Neural cell (in vitro differentiated cells): ENCODE measurements at regions not wholly inside any gene's neighbourhood (a gene's known extent, or its start where the extent isn't known, plus 50 kb on each side); places are given as distances from the start of the nearest gene placed in this dataset.

Source experiments
- H2AFZ ChIP-seq: fragments of 200-600, 300-800 bp; sonication (generic), shearing (Covaris generic); 2 replicates; pipeline ENCODE4 v1.6.0; 2014; ENCODE audit warnings: low read depth, mild to moderate bottlenecking, antibody characterized with exemption, low read length, moderate library complexity
- H3F3A ChIP-seq: fragments of 200-600 bp; shearing (Covaris generic); 2 replicates; pipeline ENCODE4 v1.6.1; 2016; ENCODE audit warnings: mild to moderate bottlenecking, moderate library complexity, mixed read lengths, antibody characterized with exemption, low read length; ENCODE audit not compliant: insufficient read depth, poor library complexity, severe bottlenecking
- H3K27ac ChIP-seq: fragments of 200-600, 300-800 bp; sonication (generic), shearing (Covaris generic); 2 replicates; pipeline ENCODE4 v1.5.1; 2014; ENCODE audit warnings: mild to moderate bottlenecking, low read length, moderate library complexity
- H3K27me3 ChIP-seq: fragments of 300-800, 200-600 bp; sonication (generic), shearing (Covaris generic); 2 replicates; pipeline ENCODE4 v1.6.0; 2014; ENCODE audit warnings: mild to moderate bottlenecking, low read depth, low read length, moderate library complexity; ENCODE audit not compliant: insufficient read depth
- H3K36me3 ChIP-seq: fragments of 300-800, 200-600 bp; sonication (generic), shearing (Covaris generic); 2 replicates; pipeline ENCODE4 v1.5.1; 2014; ENCODE audit warnings: mild to moderate bottlenecking, antibody characterized with exemption, low read length, moderate library complexity; ENCODE audit not compliant: insufficient read depth
- H3K4me2 ChIP-seq: fragments of 300-800, 200-600 bp; sonication (generic), shearing (Covaris generic); 2 replicates; pipeline ENCODE4 v1.6.0; 2014; ENCODE audit warnings: mild to moderate bottlenecking, low read length
- H3K4me3 ChIP-seq: fragments of 300-800, 200-600 bp; sonication (generic), shearing (Covaris generic); 2 replicates; pipeline ENCODE4 v1.5.1; 2014; ENCODE audit warnings: mild to moderate bottlenecking, low read length, moderate library complexity
- H3K79me2 ChIP-seq: fragments of 200-600 bp; shearing (Covaris generic); replicated peaks from 2 replicates; pipeline ENCODE4 v1.6.0; 2014; ENCODE audit warnings: mild to moderate bottlenecking, low read length, moderate library complexity; ENCODE audit not compliant: insufficient read depth
- H3K9ac ChIP-seq: fragments of 300-800, 200-600 bp; sonication (generic), shearing (Covaris generic); 2 replicates; pipeline ENCODE4 v1.6.1; 2016; ENCODE audit warnings: mild to moderate bottlenecking, low read length, mixed read lengths
- H3K9me2 ChIP-seq: fragments of 200-600 bp; shearing (Covaris generic); 2 replicates; pipeline ENCODE4 v1.6.1; 2016; ENCODE audit warnings: mild to moderate bottlenecking, low read length, mixed read lengths; ENCODE audit not compliant: insufficient read depth
- H3K9me3 ChIP-seq: fragments of 200-600, 300-800 bp; sonication (generic), shearing (Covaris generic); 2 replicates; pipeline ENCODE4 v1.6.1; 2016; ENCODE audit warnings: mild to moderate bottlenecking, mixed run types, low read length, moderate library complexity, mixed read lengths
- H4K20me1 ChIP-seq: fragments of 200-600 bp; shearing (Covaris generic); 2 replicates; pipeline ENCODE4 v1.6.1; 2016; ENCODE audit warnings: mild to moderate bottlenecking, mixed run types; ENCODE audit not compliant: insufficient read depth
- EP300 ChIP-seq: fragments of 450-650 bp; conservative IDR thresholded peaks from 2 replicates; pipeline ENCODE4 v1.6.1; 2014; ENCODE audit warnings: antibody characterized with exemption, mild to moderate bottlenecking, moderate library complexity; ENCODE audit not compliant: poor library complexity, severe bottlenecking
- EZH2 ChIP-seq: fragments of 200-600, 300-800 bp; shearing (Covaris generic), sonication (generic); IDR thresholded peaks from 2 replicates; pipeline ENCODE4 v1.6.1; 2014; ENCODE audit warnings: antibody characterized with exemption, low read length, borderline replicate concordance, mild to moderate bottlenecking; ENCODE audit not compliant: insufficient read depth, poor library complexity, severe bottlenecking
- MXI1 ChIP-seq: fragments of 450-650 bp; conservative IDR thresholded peaks from 2 replicates; pipeline ENCODE4 v1.6.1; 2014; ENCODE audit warnings: antibody characterized with exemption, mild to moderate bottlenecking; ENCODE audit not compliant: poor library complexity, severe bottlenecking
- POLR2AphosphoS5 ChIP-seq: IDR thresholded peaks from 2 replicates; pipeline ENCODE4 v1.6.1; 2012
- RAD21 ChIP-seq: fragments of 450-650 bp; conservative IDR thresholded peaks from 2 replicates; pipeline ENCODE4 v1.6.1; 2014; ENCODE audit warnings: antibody characterized with exemption, mild to moderate bottlenecking, moderate library complexity
- SMC3 ChIP-seq: fragments of 450-650 bp; conservative IDR thresholded peaks from 2 replicates; pipeline ENCODE4 v1.6.1; 2014; ENCODE audit warnings: antibody characterized with exemption, mild to moderate bottlenecking, moderate library complexity; ENCODE audit not compliant: poor library complexity
- TAF1 ChIP-seq: IDR thresholded peaks from 2 replicates; pipeline ENCODE4 v1.6.1; 2012; ENCODE audit warnings: low read depth
- TF ChIP-seq, protein P1 (sequence below): fragments of 450-650 bp; IDR thresholded peaks from 2 replicates; pipeline ENCODE4 v1.5.1; 2014; ENCODE audit warnings: antibody characterized with exemption, mild to moderate bottlenecking, moderate library complexity; ENCODE audit not compliant: poor library complexity, severe bottlenecking
- TF ChIP-seq, protein P2 (sequence below): IDR thresholded peaks from 2 replicates; pipeline ENCODE4 v1.6.1; 2012; ENCODE audit warnings: borderline replicate concordance

DNA sequence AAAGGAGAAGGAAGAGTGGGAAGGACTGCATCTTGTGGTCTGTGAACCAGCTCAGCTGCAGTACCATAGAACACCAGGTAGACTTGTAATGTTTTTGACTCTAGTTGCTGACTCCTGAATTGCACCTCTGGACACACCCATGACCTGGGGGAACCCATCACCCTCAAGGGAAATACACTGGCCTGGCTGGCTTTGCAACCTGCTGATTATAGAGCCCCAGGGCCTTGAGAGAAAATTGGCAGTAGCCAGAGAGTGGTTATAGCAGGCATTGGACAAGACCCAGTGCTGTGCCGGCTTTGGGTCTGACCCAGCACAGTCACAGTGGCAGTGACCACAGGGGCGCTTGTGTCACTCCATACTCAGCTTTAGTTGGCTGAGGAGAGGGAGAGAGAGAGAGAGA is 902.3 kb downstream of the GRID1 start:
- TF ChIP-seq, protein P1, sequence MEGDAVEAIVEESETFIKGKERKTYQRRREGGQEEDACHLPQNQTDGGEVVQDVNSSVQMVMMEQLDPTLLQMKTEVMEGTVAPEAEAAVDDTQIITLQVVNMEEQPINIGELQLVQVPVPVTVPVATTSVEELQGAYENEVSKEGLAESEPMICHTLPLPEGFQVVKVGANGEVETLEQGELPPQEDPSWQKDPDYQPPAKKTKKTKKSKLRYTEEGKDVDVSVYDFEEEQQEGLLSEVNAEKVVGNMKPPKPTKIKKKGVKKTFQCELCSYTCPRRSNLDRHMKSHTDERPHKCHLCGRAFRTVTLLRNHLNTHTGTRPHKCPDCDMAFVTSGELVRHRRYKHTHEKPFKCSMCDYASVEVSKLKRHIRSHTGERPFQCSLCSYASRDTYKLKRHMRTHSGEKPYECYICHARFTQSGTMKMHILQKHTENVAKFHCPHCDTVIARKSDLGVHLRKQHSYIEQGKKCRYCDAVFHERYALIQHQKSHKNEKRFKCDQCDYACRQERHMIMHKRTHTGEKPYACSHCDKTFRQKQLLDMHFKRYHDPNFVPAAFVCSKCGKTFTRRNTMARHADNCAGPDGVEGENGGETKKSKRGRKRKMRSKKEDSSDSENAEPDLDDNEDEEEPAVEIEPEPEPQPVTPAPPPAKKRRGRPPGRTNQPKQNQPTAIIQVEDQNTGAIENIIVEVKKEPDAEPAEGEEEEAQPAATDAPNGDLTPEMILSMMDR = no peak
- TF ChIP-seq SMC3 (no peak), RAD21 (no peak), EP300 (no peak), EZH2 (no peak), MXI1 (no peak), TAF1 (no peak), POLR2AphosphoS5 (no peak)
- TF ChIP-seq, protein P2, sequence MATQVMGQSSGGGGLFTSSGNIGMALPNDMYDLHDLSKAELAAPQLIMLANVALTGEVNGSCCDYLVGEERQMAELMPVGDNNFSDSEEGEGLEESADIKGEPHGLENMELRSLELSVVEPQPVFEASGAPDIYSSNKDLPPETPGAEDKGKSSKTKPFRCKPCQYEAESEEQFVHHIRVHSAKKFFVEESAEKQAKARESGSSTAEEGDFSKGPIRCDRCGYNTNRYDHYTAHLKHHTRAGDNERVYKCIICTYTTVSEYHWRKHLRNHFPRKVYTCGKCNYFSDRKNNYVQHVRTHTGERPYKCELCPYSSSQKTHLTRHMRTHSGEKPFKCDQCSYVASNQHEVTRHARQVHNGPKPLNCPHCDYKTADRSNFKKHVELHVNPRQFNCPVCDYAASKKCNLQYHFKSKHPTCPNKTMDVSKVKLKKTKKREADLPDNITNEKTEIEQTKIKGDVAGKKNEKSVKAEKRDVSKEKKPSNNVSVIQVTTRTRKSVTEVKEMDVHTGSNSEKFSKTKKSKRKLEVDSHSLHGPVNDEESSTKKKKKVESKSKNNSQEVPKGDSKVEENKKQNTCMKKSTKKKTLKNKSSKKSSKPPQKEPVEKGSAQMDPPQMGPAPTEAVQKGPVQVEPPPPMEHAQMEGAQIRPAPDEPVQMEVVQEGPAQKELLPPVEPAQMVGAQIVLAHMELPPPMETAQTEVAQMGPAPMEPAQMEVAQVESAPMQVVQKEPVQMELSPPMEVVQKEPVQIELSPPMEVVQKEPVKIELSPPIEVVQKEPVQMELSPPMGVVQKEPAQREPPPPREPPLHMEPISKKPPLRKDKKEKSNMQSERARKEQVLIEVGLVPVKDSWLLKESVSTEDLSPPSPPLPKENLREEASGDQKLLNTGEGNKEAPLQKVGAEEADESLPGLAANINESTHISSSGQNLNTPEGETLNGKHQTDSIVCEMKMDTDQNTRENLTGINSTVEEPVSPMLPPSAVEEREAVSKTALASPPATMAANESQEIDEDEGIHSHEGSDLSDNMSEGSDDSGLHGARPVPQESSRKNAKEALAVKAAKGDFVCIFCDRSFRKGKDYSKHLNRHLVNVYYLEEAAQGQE = no peak
- Histone ChIP-seq H3K27me3 (no peaks in the 10 kb centered on the region), H3F3A (no peaks in the 10 kb centered on the region)

DNA sequence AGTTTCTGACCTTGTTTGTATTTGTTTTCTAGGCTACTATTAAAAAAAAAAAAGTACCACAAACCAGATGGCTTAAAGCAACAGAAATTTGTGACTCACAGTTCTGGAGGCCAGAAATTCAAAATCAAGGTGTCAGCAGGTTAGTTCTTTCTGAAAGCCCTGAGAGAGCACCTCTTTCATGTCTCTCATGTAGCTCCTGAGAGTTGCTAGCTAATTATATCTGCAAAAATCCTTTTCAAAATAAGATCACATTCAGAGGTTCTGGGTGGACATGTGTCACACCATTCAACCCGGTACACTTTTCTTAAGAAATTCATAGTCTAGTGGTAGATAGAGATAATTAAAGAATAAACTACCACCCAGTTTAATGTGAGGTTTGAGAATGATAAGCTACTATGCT is 888.6 kb downstream of the GRID1 start:
- H3K4me3 ChIP-seq = no peak overlapping the region
- no peaks in the 10 kb centered on the region for H3F3A ChIP-seq
- H3K9me3 ChIP-seq = no peaks in the 10 kb centered on the region
- no peak overlapping the region for H3K4me2 ChIP-seq
- H3K9ac ChIP-seq = no peak overlapping the region
- no peak overlapping the region for H3K27ac ChIP-seq
- no peak overlapping the region for H2AFZ ChIP-seq
- no peaks in the 10 kb centered on the region for H3K36me3 ChIP-seq
- H3K9me2 ChIP-seq = no peaks in the 10 kb centered on the region
- H4K20me1 ChIP-seq = no peaks in the 10 kb centered on the region
- H3K27me3 ChIP-seq = no peaks in the 10 kb centered on the region
- no peaks in the 10 kb centered on the region for H3K79me2 ChIP-seq
- no peak for TF ChIP-seq MXI1
- TF ChIP-seq RAD21 = no peak
- no peak for TF ChIP-seq EP300
- no peak for TF ChIP-seq TAF1
- TF ChIP-seq, protein P2 = no peak
- TF ChIP-seq EZH2 = no peak

More for the DNA sequence above, 902.3 kb downstream of the GRID1 start:
- Histone ChIP-seq H4K20me1 (no peaks in the 10 kb centered on the region), H3K9ac (no peak overlapping the region), H3K9me2 (no peaks in the 10 kb centered on the region), H3K36me3 (no peaks in the 10 kb centered on the region), H3K4me3 (no peak overlapping the region), H3K4me2 (no peak overlapping the region), H3K79me2 (no peaks in the 10 kb centered on the region), H2AFZ (no peak overlapping the region), H3K9me3 (no peaks in the 10 kb centered on the region), H3K27ac (no peak overlapping the region)
